IPS DF 4.7 (cell line): ENCODE measurements at regions not wholly inside any gene's neighbourhood (a gene's known extent, or its start where the extent isn't known, plus 50 kb on each side); places are given as distances from the start of the nearest gene placed in this dataset.
"Not testable (repeated sequence)": the region's sequence is repeated elsewhere in the genome, so short reads cannot be mapped to it uniquely, and the experiment has no call there.

Source experiments
- DNase-seq: peaks from one replicate; pipeline ENCODE4 v3.0.0-alpha.2; 2013; ENCODE audit warnings: low spot score; ENCODE audit errors: extremely low read depth

GRCh38 chr3:27779176-27779575, 57.1 kb upstream of the EOMES start:
- DNase-seq: no peak

- no peak for DNase-seq
Measured at GRCh38 chr3:27789420-27789819, 67.3 kb upstream of the EOMES start.

- no peak for DNase-seq
Measured at GRCh38 chr3:27791956-27792355, 69.8 kb upstream of the EOMES start.

GRCh38 chr3:27792869-27793268, 70.7 kb upstream of the EOMES start:
- no peak for DNase-seq

GRCh38 chr3:27794211-27794610, 72.1 kb upstream of the EOMES start:
- DNase-seq: no peak

- DNase-seq: no peak
Measured at GRCh38 chr3:27796365-27796875, 74.3 kb upstream of the EOMES start.

- DNase-seq: no peak
Measured at GRCh38 chr3:27797773-27798172, 75.7 kb upstream of the EOMES start.

GRCh38 chr3:27800261-27800660, 78.1 kb upstream of the EOMES start:
- no peak for DNase-seq

- no peak for DNase-seq
Measured at GRCh38 chr3:27802425-27802824, 80.3 kb upstream of the EOMES start.

GRCh38 chr3:27802849-27803248, 80.7 kb upstream of the EOMES start:
- DNase-seq: no peak

GRCh38 chr3:27805282-27805681, 83.2 kb upstream of the EOMES start:
- DNase-seq: no peak

GRCh38 chr3:27813255-27813654, 91.1 kb upstream of the EOMES start:
- DNase-seq: no peak

GRCh38 chr3:27821609-27822008, 99.5 kb upstream of the EOMES start:
- not testable (repeated sequence) for DNase-seq

GRCh38 chr3:27824312-27825200, 102.4 kb upstream of the EOMES start:
- DNase-seq: no peak

GRCh38 chr3:27826448-27826847, 104.3 kb upstream of the EOMES start:
- no peak for DNase-seq

- no peak for DNase-seq
Measured at GRCh38 chr3:27827041-27827440, 104.9 kb upstream of the EOMES start.

- no peak for DNase-seq
Measured at GRCh38 chr3:27840807-27841594, 118.9 kb upstream of the EOMES start.

GRCh38 chr3:27844052-27844675, 122.0 kb upstream of the EOMES start:
- DNase-seq: no peak

- DNase-seq: no peak
Measured at GRCh38 chr3:27847697-27848096, 125.6 kb upstream of the EOMES start.

- no peak for DNase-seq
Measured at GRCh38 chr3:27848826-27849225, 126.7 kb upstream of the EOMES start.

GRCh38 chr3:27859821-27860220, 137.7 kb upstream of the EOMES start:
- DNase-seq: no peak
